Inferior parietal cortex (tissue), 1 donor: ENCODE measurements at regions not wholly inside any gene's neighbourhood (a gene's known extent, or its start where the extent isn't known, plus 50 kb on each side); places are given as distances from the start of the nearest gene placed in this dataset.

Experiments
- DNase-seq: peaks from one replicate; pipeline ENCODE4 v3.0.0-alpha.2; 2016; ENCODE audit errors: extremely low spot score

- no peak for DNase-seq
These were observed 361.2 kb downstream of the SEC14L1 start for GRCh38 chr17:77501751-77502625.

- DNase-seq: no peak
These were observed 362.0 kb downstream of the SEC14L1 start for GRCh38 chr17:77502626-77503292.

GRCh38 chr17:77503293-77503655 lies 362.5 kb downstream of the SEC14L1 start:
- DNase-seq: no peak

- no peak for DNase-seq
These were observed 363.3 kb downstream of the SEC14L1 start for GRCh38 chr17:77503916-77504651.

GRCh38 chr17:77504652-77505155 lies 363.9 kb downstream of the SEC14L1 start:
- DNase-seq: no peak

GRCh38 chr17:77505181-77505639 lies 364.4 kb downstream of the SEC14L1 start:
- DNase-seq: no peak

GRCh38 chr17:77506371-77506991 lies 365.7 kb downstream of the SEC14L1 start:
- DNase-seq: no peak

- no peak for DNase-seq
These were observed 366.5 kb downstream of the SEC14L1 start for GRCh38 chr17:77507111-77507885.

- DNase-seq: no peak
These were observed 367.4 kb downstream of the SEC14L1 start for GRCh38 chr17:77508047-77508715.

- DNase-seq: no peak
These were observed 368.3 kb downstream of the SEC14L1 start for GRCh38 chr17:77509089-77509488.

- DNase-seq: no peak
These were observed 368.8 kb downstream of the SEC14L1 start for GRCh38 chr17:77509599-77509998.

GRCh38 chr17:77510133-77510796 lies 369.5 kb downstream of the SEC14L1 start:
- DNase-seq: no peak

GRCh38 chr17:77511514-77512061 lies 370.8 kb downstream of the SEC14L1 start:
- DNase-seq: no peak

- no peak for DNase-seq
These were observed 371.5 kb downstream of the SEC14L1 start for GRCh38 chr17:77512062-77512946.

GRCh38 chr17:77513045-77513444 lies 372.3 kb downstream of the SEC14L1 start:
- DNase-seq: no peak

GRCh38 chr17:77515227-77515626 lies 374.5 kb downstream of the SEC14L1 start:
- no peak for DNase-seq

GRCh38 chr17:77516902-77517301 lies 376.1 kb downstream of the SEC14L1 start:
- DNase-seq: no peak

GRCh38 chr17:77521076-77521475 lies 380.3 kb downstream of the SEC14L1 start:
- no peak for DNase-seq
